Osteocyte (in vitro differentiated cells): ENCODE measurements at regions not wholly inside any gene's neighbourhood (a gene's known extent, or its start where the extent isn't known, plus 50 kb on each side); places are given as distances from the start of the nearest gene placed in this dataset.
A peak's percentile ranks its signal among the peaks of the same experiment; 100 is the strongest.

Experiments used
- DNase-seq: peaks from one replicate; pipeline ENCODE4 v3.0.0; 2021; ENCODE audit warnings: mixed read lengths; ENCODE audit not compliant: unreplicated experiment; ENCODE audit errors: extremely low spot score
- H3K27ac Mint-ChIP-seq: one replicate; pipeline ENCODE4 v1.8.0; 2021; ENCODE audit warnings: mild to moderate bottlenecking, mixed read lengths; ENCODE audit not compliant: unreplicated experiment
- H3K27me3 Mint-ChIP-seq: one replicate; pipeline ENCODE4 v1.8.0; 2021; ENCODE audit warnings: mixed read lengths; ENCODE audit not compliant: unreplicated experiment
- H3K36me3 Mint-ChIP-seq: one replicate; pipeline ENCODE4 v1.8.0; 2021; ENCODE audit warnings: mixed read lengths; ENCODE audit not compliant: unreplicated experiment
- H3K4me1 Mint-ChIP-seq: one replicate; pipeline ENCODE4 v1.8.0; 2021; ENCODE audit warnings: mixed read lengths; ENCODE audit not compliant: unreplicated experiment
- H3K4me3 Mint-ChIP-seq: one replicate; pipeline ENCODE4 v1.8.0; 2021; ENCODE audit warnings: mild to moderate bottlenecking, moderate library complexity, mixed read lengths; ENCODE audit not compliant: unreplicated experiment
- H3K9me3 Mint-ChIP-seq: one replicate; pipeline ENCODE4 v1.8.0; 2021; ENCODE audit warnings: mixed read lengths; ENCODE audit not compliant: unreplicated experiment
- CTCF ChIP-seq: fragments of 200-600 bp; sonication (generic); IDR thresholded peaks from 2 replicates; pipeline ENCODE4 v1.5.0; 2021; ENCODE audit warnings: antibody characterized with exemption, mild to moderate bottlenecking, moderate library complexity

- Mint-ChIP-seq H3K27me3 (peaks cover 2% of the 10 kb centered on the region), H3K4me3 (no peak overlapping the region), H3K4me1 (peaks cover 7% of the 10 kb centered on the region), H3K36me3 (no peaks in the 10 kb centered on the region), H3K27ac (no peak overlapping the region), H3K9me3 (no peaks in the 10 kb centered on the region)
- no peak for DNase-seq
- peak; percentile 59 for TF ChIP-seq CTCF
Observed at GRCh38 chr7:13279854-13280435, 592.5 kb downstream of the ARL4A start.

- peak; percentile 63 for TF ChIP-seq CTCF
- peaks cover 7% of the 10 kb centered on the region for H3K4me1 Mint-ChIP-seq
- no peak for DNase-seq
- H3K4me3 Mint-ChIP-seq: no peak overlapping the region
- H3K36me3 Mint-ChIP-seq: no peaks in the 10 kb centered on the region
- H3K9me3 Mint-ChIP-seq: no peaks in the 10 kb centered on the region
- H3K27ac Mint-ChIP-seq: no peak overlapping the region
- peaks cover 2% of the 10 kb centered on the region for H3K27me3 Mint-ChIP-seq
Observed at GRCh38 chr7:13282377-13282980, 595.0 kb downstream of the ARL4A start.

GRCh38 chr7:13286916-13287315 is 599.5 kb downstream of the ARL4A start:
- no peaks in the 10 kb centered on the region for H3K36me3 Mint-ChIP-seq
- no peaks in the 10 kb centered on the region for H3K9me3 Mint-ChIP-seq
- no peak for TF ChIP-seq CTCF
- H3K27me3 Mint-ChIP-seq: no peaks in the 10 kb centered on the region
- DNase-seq: no peak
- no peak overlapping the region for H3K27ac Mint-ChIP-seq
- no peaks in the 10 kb centered on the region for H3K4me1 Mint-ChIP-seq
- H3K4me3 Mint-ChIP-seq: no peak overlapping the region

- peaks cover 4% of the 10 kb centered on the region for H3K4me1 Mint-ChIP-seq
- no peaks in the 10 kb centered on the region for H3K36me3 Mint-ChIP-seq
- H3K27ac Mint-ChIP-seq: no peak overlapping the region
- TF ChIP-seq CTCF: no peak
- DNase-seq: no peak
- H3K27me3 Mint-ChIP-seq: no peaks in the 10 kb centered on the region
- H3K4me3 Mint-ChIP-seq: no peak overlapping the region
- H3K9me3 Mint-ChIP-seq: no peaks in the 10 kb centered on the region
Observed at GRCh38 chr7:13288516-13288915, 601.1 kb downstream of the ARL4A start.

GRCh38 chr7:13290975-13291374 is 603.5 kb downstream of the ARL4A start:
- TF ChIP-seq CTCF: no peak
- no peaks in the 10 kb centered on the region for H3K9me3 Mint-ChIP-seq
- DNase-seq: no peak

More at GRCh38 chr7:13290975-13291374, 603.5 kb downstream of the ARL4A start:
- Mint-ChIP-seq H3K36me3 (no peaks in the 10 kb centered on the region), H3K27me3 (no peaks in the 10 kb centered on the region), H3K27ac (no peak overlapping the region), H3K4me1 (peaks cover 4% of the 10 kb centered on the region), H3K4me3 (no peak overlapping the region)
